ENCODE measurements at regions not wholly inside any gene's neighbourhood (a gene's known extent, or its start where the extent isn't known, plus 50 kb on each side); places are given as distances from the start of the nearest gene placed in this dataset.

- TF ChIP-seq TAF1 (IDR thresholded peaks at IDR 0.05; ENCODE audit: low read depth, low read length) = no peak
- TF ChIP-seq POLR2A (IDR thresholded peaks at IDR 0.05; ENCODE audit: low read depth, low read length) = no peak
- TF ChIP-seq POLR2AphosphoS5 (IDR thresholded peaks at IDR 0.05; ENCODE audit: low read depth, low read length) = no peak
- TF ChIP-seq PAX5 (IDR thresholded peaks at IDR 0.05; ENCODE audit: insufficient read depth, low read length, severe bottlenecking) = no peak
Observed at GRCh38 chr10:4196183-4196582, 411.2 kb upstream of the KLF6 start.
